Jurkat, Clone E6-1 (cell line): ENCODE measurements at regions not wholly inside any gene's neighbourhood (a gene's known extent, or its start where the extent isn't known, plus 50 kb on each side); places are given as distances from the start of the nearest gene placed in this dataset.
"Not testable (repeated sequence)": the region's sequence is repeated elsewhere in the genome, so short reads cannot be mapped to it uniquely, and the experiment has no call there.

Experiments used
- DNase-seq: peaks from one replicate; pipeline ENCODE4 v3.0.0-alpha.2; 2011; ENCODE audit warnings: low read depth, low spot score
- H3K4me3 ChIP-seq: 2 replicates; pipeline ENCODE4 v1.5.1; 2011; ENCODE audit warnings: mild to moderate bottlenecking, low read length, control low read depth, moderate library complexity

DNA sequence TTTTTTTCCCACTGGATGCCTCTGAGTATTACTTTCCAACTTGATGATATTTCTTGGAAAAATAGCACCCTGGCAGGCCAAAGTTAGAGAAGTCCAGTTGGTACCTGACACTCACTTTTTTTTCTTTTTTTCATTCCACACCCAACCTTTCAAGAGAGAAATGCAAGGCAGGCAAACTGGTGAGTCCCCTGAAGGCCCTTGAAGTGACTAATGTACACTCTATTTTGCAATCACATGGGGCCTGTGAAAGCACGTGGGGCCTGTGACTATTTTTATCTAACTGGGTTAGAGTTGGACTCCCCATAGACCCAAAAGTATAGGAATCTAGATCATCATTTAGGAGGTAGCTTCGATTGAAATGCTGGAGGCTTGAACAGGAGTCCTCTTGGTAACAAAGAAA, 316.7 kb downstream of the CHL1 start:
- H3K4me3 ChIP-seq, result no peak overlapping the region
- no peak for DNase-seq

- no peak for DNase-seq
- H3K4me3 ChIP-seq, result no peak overlapping the region
Observed at GRCh38 chr3:514192-514591, 317.6 kb downstream of the CHL1 start.

- no peak overlapping the region for H3K4me3 ChIP-seq
- DNase-seq, result no peak
Observed at GRCh38 chr3:519026-519425, 322.5 kb downstream of the CHL1 start.

- DNase-seq, result no peak
- no peak overlapping the region for H3K4me3 ChIP-seq
Observed at GRCh38 chr3:522888-523287, 326.3 kb downstream of the CHL1 start.

- H3K4me3 ChIP-seq, result no peak overlapping the region
- DNase-seq, result no peak
Observed at GRCh38 chr3:525415-525814, 328.9 kb downstream of the CHL1 start.

DNA sequence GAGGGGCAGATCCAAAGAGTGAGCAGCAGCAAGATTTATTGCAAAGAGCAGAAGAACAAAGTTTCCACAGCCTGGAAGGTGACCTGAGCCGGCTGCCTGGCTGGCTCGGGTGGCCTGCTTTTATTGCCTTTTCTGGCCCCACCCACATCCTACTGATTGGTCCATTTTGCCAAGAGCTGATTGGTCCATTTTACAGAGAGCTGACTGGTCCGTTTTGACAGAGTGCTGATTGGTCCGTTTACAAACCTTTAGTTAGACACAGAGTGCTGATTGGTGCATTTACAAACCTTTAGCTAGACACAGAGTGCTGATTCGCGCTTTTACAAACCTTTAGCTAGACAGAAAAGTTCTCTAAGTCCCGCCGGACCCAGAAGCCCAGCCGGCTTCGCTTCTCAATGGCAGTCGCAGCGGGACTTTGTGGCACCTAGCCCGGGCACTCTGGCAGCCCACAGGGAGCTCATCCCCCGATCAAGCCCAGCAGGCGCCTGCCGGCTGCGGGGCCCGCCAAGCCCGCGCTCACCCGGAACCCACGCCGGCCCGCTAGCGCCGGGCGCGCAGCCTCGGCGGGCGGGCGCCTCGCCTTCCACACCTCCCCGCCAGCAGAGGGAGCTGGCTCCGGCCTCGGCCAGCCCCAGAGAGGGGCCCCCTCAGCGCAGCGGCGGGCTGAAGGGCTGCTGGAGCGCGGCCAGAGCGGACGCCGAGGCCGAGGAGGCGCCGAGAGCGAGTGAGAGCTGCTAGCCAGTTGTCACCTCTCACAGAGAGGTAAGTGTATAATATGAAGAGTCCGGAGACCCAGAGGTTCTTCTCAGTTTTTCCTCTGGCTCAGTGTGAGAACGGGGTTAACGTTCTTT, 339.2 kb downstream of the CHL1 start:
- no peak overlapping the region for H3K4me3 ChIP-seq

DNA sequence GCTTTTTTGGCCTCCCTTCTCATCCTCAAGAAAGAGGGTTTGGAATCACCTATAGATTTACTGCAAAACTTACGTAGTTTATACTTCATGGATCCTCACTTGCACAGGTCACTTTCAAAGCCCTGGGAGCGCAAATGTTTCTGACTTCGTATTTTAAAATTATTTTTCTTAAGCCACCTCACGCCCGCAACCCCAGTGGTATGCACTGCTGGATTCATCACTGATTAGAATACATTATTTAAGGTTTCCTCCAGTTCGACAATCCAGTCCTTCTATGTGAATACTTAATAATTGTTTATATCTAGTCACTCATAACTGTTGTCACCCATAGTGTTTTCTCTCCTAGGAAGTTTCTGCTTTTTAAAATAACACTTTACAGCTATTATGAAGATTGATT, 339.9 kb downstream of the CHL1 start:
- H3K4me3 ChIP-seq, result no peak overlapping the region

More for the DNA sequence above, 339.2 kb downstream of the CHL1 start:
- no peak for DNase-seq

GRCh38 chr3:541062-541801, 344.7 kb downstream of the CHL1 start:
- DNase-seq, result no peak
- H3K4me3 ChIP-seq, result no peak overlapping the region

More for the DNA sequence above, 339.9 kb downstream of the CHL1 start:
- no peak for DNase-seq

DNA sequence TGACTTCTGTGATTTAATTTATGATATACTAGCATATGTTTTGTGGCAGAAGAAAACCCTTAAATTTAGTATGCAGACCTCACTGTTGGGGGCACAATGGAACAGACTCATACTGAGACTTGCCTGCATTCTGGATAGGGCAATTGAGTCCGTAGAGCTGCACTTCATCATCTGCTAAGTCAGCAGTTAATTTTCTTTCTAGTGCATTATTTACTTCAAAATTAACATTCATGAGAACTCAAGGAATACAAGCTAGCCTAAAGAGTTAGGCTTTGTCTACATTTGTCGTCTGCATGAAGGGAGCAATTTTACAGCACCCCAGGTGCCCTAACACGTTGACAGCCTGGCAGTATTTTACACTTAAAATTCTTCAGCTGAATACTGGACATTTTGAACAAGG, 345.5 kb downstream of the CHL1 start:
- no peak overlapping the region for H3K4me3 ChIP-seq
- DNase-seq, result no peak

- H3K4me3 ChIP-seq, result no peak overlapping the region
- DNase-seq, result no peak
Observed at GRCh38 chr3:549636-550035, 353.1 kb downstream of the CHL1 start.

DNA sequence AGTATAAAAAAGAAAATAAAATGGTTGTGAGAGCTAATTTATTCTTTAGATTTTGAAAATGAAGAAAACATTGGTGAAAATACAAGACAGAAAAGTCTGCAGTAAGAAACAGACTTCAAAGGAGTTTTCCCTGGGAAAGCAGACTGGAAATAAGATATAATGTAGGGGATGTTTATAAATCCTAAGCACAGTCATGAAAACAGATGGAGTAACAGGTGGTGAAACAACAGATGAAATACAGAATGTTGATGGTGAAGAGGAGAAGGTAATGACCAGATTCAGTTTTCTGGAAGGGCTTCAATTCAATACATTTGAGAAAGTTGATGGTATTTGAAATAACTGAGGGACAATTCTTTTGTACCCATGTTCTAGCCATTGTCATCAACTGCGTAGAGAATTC, 353.9 kb downstream of the CHL1 start:
- no peak overlapping the region for H3K4me3 ChIP-seq
- no peak for DNase-seq

GRCh38 chr3:557972-558371, 361.4 kb downstream of the CHL1 start:
- no peak overlapping the region for H3K4me3 ChIP-seq
- no peak for DNase-seq

- no peak overlapping the region for H3K4me3 ChIP-seq
- no peak for DNase-seq
Observed at GRCh38 chr3:567488-568185, 371.1 kb downstream of the CHL1 start.

- H3K4me3 ChIP-seq, DNase-seq: not testable (repeated sequence)
Observed at GRCh38 chr3:579529-579928, 383.0 kb downstream of the CHL1 start.

DNA sequence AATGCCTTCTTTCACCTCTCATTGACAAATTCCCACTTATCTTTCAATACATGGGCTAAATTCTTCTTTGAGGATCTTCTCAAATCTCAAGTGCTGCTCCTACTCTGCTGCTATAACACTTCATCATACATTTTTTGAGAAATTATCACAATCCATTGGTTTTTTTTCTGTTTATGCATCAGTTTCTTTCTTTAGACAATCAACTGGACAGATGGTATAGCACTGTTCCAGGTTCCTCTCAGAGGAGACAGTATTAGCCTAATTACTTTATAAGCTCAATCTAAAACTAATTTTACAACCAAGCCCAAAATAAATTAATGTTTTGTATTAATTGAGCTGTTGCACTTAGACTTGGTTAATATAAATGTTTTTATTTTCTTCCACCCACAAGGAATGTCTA, 392.5 kb downstream of the CHL1 start:
- DNase-seq, H3K4me3 ChIP-seq: not testable (repeated sequence)

DNA sequence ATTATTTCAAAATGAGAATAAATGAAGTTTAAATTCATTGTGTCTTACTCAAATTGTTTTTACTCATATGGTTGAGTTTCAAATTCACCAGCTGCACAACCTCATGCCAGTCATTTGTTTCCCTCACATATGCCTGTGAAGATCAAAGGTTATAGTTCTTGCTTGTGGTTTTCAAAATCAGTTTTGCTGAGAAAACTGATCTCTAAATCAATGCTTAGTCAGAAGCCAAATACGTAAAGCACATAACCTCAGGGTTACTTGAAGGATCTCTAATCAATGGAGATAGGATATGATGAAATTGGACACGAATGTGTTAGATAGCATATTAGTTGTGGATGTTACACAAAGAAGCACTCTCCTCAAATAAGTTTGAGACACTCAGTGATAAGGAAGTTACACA, 400.7 kb downstream of the CHL1 start:
- not testable (repeated sequence) for DNase-seq, H3K4me3 ChIP-seq

GRCh38 chr3:597746-598145, 401.2 kb downstream of the CHL1 start:
- not testable (repeated sequence) for DNase-seq, H3K4me3 ChIP-seq

DNA sequence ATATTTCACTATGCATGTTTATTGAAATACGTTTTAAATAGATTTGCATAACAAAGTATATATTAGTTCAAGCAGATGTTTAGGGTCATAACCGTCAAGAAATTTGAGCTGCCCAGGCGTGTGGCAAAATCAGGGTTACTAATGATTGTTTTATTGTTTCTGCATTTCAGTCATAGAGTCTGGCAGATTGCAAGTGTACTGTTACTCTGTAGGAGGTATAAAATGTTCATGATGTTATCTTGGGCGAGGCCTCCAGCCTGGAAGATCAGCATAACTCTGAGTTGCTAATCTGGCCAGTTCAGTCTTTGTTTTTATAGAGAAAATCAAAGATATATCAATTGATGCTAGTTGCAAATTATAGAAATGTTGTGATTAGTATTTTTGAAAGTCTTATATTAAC, 410.9 kb downstream of the CHL1 start:
- H3K4me3 ChIP-seq, DNase-seq: not testable (repeated sequence)

DNA sequence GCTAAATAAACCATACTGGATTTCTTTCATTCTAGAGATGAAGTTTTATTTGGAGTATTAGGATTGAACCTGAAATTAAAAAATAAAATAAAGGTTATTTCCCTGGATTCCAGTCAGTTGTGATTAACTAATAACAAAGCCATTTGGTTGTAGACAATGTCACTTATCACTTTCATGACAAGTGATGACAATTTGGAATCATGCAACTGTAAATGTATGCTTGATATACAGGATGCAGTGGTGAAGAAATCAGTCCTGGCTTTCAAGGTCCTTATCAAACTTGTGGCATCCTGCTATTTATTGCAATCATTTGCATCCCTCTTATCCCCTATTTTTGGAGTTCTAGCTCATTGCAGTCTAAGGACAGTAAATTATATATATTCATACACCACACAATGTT, 425.2 kb downstream of the CHL1 start:
- DNase-seq, result no peak
- H3K4me3 ChIP-seq, result no peak overlapping the region

- H3K4me3 ChIP-seq, result no peak overlapping the region
- DNase-seq, result no peak
Observed at GRCh38 chr3:622314-622713, 425.8 kb downstream of the CHL1 start.
